ENCODE measurements at regions not wholly inside any gene's neighbourhood (a gene's known extent, or its start where the extent isn't known, plus 50 kb on each side); places are given as distances from the start of the nearest gene placed in this dataset.
A peak's percentile ranks its signal among the peaks of the same experiment; 100 is the strongest.
"Not testable (repeated sequence)": the region's sequence is repeated elsewhere in the genome, so short reads cannot be mapped to it uniquely, and the experiment has no call there.

GRCh38 chr2:137892739-137893138, 71.5 kb upstream of the HNMT start:
- no peak for FAIRE-seq

DNA sequence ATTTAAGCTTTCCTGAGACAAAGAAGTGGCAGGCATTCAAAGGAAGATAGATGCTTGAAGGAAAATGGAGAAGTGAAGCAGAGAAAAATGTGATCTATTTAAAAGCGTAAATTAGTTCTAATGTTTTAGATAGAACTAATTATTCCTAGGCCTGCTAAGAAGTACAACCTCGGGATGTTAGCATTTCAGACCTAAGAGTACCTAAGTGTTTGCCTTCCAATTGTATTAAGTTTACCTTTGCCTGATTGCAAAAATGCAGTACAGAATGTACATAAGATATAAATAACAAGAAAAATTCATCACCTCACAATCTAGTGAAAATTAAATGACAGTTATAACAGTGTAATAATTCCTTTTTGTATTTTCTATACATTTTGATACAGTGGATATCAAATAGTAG, 71.1 kb upstream of the HNMT start:
- FAIRE-seq: no peak

GRCh38 chr2:137896467-137896866, 67.8 kb upstream of the HNMT start:
- no peak for FAIRE-seq

GRCh38 chr2:137897082-137897481, 67.2 kb upstream of the HNMT start:
- FAIRE-seq: no peak

- FAIRE-seq: no peak
These were observed 63.7 kb upstream of the HNMT start for GRCh38 chr2:137900421-137901141.

DNA sequence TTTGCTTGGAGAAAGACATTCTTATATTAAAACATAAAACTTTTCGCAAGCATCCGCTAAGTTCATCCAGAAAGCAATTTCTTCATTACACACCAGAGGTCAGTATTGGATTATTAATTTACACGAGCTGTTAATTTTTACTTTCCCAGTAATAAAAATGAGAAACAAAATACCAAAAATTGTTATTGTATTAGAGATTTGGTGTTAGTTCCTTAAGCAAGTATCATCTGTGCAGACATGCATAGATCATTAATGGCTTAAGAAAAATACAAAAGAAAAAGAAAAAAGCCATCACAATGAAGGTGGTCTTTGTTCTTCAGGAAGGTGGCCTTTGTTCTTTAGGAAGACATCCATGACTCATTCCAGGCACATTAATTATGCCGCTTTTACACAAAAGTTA, 53.6 kb upstream of the HNMT start:
- peak; percentile 38 for FAIRE-seq

DNA sequence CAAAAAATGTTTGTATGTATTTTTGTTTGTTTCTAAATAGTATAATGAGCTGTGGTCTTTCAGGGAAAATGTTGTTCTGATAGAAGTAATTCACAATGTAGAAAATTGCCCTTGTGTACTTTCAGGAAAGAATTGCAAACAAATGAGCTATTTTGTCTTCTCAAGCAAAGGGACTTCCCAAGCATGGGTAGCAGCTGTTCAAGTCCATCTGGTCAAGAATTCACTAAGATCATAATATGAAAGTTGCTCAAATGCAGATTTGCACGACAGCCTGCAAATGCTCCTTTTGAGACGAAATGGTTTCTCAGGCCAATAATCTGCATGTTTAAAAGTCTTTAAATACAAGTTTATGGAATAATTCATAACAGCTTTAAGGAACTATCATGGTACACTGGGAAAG, 51.9 kb upstream of the HNMT start:
- no peak for FAIRE-seq

DNA sequence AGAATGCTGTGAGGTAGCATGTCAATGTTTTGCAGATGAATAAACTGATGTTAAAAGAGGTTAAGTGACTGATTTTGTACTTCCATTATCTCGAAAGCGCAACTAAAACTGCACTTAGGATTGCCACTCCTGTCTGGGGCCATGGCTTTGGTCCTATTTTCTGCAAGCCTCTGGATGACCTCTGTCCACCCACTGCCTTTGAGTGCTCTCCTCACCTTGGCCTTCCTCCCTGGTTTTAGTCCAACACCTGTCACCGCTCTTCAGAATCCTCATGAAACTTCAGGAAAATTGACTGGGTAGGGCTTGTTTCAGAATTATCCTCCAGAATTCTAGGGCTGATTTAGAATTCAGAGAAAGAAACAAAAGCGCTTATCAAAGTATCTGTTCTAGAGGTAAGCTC, 51.1 kb upstream of the HNMT start:
- no peak for FAIRE-seq

DNA sequence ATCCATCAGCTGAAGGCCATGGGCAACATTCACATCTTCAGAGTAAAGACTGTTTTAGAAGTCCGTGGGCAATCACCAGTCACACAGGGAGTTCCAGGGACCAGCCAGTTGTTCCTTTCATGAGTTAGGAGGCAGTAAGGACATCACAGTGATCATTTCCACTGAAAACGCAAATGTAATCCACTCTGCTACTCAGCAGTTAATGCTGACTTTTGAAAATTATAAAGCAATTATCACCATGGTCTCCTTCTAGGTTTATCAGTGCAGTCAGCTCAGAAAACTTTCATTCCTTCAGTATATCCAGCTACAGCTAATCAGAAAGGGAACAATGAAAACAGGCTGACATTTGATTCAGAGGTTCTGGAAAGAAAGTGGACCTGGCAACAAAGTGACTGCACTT, 50.6 kb upstream of the HNMT start:
- not testable (repeated sequence) for FAIRE-seq
